Suppressor macrophage treated with lipopolysaccharide for 1 hour (primary cell): ENCODE measurements at regions not wholly inside any gene's neighbourhood (a gene's known extent, or its start where the extent isn't known, plus 50 kb on each side); places are given as distances from the start of the nearest gene placed in this dataset.

Source experiments
- DNase-seq, 3 donors: peaks; one replicate each; pipeline ENCODE4 v3.0.0-alpha.2; 2020 to 2022

DNA sequence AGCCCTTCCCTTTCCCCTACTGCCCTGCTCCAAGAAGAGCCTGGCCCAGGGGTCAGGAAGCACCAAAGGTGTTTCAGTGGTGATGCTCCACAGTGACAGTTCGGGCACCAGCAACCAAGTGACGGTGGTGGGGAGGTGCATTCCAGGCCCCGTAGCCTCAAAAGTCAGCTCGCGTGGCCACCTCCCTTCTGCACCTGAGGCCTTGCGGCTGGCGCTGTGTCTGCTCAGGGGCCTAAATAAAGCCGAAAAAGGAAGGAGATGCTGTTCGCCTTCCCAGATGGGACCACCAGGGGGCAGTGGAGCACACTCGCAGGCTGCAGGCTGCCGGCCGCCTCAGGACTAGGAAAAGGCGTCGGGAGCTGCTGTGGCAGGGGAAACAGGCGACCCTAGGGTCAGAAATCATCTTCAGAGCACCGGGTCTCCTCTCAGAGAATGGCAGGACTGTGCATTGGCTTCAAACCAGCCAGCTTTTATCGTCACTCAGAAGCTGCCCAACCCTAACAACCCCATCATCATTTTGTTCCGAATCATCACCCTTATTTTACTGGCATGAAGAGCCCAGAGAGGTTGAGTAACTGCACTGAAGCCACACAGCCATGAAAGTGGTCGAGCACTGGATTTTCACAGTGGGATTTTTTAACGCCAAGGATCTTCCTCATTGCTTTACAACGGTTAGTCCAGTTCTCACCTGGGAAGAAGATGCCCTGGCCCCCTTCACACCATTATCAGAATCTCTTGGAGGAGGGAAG lies 213.0 kb upstream of the CELF4 start:
- DNase-seq = peak; percentile 53 to 81 (median 61)

DNA sequence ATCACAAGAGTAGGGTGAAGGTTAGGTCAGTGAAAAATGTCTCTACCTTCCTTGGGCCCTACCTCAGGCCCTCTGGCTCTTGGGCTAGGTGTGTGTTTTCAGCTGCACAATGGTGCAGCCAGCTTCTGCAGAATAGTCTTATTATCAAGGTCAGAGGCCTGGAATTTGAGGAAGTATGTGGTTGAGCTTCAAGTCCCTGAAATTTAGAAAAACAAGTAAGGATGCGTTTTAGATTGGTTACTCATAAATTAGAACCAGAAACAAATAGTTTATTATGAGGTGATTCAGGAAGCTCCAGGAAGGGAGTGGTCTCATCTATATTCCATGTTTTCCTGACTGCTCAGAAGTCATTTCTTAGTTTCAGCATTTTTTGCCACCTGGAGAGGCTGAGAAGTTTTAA lies 204.2 kb upstream of the CELF4 start:
- DNase-seq = no peak

DNA sequence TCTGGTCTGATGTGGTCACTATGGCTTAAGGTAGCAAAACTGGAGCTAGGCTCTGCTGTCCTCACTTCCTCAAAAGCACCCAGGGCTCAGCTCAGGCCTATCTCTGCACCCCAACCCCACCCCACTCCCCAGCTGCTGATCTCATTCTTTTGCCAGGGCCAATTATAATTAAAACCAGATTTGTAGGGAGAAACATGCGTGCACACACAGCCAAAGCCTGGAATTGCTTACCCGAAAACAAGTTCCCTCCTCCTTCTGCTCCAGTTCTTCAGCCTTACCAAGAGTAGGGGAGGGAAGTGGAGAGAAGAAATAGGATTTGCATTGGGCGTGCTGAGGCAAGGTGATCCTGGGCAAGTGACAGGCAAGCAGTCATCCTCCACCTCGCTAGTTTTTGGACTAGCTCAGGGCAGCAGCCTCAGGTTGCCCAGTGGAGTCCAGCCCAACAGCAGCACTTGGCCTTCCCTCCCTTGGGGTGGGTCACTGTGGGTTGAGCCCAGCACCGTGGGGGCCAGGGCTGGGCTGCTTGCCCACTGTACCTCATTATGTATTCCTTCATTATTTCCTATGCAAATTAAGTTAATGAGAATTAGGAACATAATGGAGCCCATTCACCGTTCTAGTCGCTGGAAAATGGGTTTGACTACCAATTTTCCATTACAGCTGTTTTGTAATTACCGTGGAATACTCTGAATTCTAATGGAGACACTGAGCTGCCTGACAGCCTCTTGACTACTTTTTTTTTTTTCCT lies 199.1 kb upstream of the CELF4 start:
- no peak for DNase-seq

DNA sequence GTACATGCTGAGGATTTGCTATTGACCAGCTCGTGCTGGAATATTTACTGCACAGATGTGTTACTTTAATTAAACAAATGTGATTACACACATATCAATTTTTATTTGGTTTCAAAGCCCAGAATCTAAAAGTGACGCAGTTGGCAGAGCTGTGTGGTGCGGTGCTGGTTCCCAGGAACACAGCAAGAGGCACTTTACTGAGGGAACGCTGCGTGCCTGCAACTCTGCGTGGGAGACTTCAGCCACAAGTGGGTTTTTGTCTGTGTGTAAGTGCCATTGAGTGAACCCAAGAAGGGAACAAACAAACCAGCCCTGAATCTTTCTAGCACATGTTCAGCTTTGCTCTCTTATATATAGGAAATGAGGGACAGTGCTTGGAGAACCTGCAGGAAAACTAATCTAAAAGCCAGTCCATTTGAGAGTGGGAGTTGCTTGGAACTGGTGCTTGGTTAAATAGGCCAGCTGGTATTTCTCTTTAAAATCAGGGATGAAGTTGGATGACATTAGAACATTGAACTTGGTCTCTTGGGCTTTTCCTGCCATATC lies 196.6 kb upstream of the CELF4 start:
- DNase-seq = no peak

DNA sequence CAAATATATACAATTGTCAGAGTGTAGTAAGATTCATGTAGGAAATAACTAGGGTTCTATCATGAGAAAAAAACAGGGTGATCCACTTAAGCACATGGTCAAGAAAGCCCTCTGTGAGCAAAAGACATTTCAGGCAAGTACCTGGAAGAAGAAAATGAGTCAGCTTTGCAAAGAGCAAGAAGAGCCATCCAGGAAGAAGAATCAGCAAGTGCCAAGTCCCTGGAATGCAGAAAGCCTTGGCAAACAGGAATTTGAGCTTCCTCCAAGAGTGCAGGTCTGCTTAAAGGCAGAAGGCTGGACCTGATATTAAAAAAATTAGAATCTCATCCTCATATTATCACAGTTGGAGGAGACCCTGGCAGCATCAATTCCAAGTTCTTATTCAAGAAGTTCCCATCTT lies 188.5 kb upstream of the CELF4 start:
- DNase-seq = no peak

DNA sequence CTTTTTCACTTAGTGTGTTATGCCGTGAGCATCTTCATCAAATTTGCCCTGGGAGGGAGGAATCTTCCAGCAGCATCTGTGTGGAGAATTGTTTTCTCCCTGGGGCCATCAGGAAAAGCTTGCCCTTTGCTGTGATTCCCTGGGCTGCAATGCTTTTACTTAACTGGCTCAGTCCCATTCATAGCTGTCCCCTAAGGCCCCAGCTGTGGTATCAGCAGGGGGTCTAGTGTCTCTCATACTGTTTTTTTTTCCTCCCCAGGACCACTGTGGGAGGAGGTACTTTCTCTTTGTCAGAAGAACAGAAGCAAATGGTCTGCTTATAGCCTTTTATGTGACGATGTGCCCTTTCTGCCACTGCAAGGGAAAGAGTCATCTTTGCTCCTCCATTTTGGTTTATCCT lies 176.8 kb upstream of the CELF4 start:
- DNase-seq = no peak

DNA sequence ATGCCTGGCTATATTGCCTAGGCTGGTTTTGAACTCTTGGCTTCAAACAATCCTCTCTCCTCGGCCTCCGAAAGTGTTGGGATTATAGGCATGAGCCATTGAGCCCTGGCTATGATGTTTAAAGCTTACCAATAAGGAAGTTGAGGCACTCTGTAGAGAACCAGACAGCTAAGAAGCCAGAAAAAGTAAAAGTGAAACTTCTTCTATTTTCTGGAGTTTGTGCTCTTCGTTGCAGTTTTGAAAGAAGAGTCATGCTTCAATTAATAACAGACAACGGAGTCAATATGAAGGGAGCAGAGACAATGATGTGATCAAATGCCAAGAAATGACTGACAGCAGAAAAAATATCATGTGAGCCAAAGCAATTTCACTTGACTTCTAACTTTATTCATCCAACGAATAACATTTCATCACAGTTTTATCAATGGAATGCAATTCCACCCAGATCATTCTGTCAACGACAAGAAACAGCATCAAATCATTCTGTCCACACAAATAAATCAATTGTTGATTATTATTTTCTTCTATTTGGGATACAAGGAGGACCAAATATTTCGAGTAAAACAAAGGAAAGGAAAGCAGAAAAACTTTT lies 175.5 kb upstream of the CELF4 start:
- DNase-seq = no peak

DNA sequence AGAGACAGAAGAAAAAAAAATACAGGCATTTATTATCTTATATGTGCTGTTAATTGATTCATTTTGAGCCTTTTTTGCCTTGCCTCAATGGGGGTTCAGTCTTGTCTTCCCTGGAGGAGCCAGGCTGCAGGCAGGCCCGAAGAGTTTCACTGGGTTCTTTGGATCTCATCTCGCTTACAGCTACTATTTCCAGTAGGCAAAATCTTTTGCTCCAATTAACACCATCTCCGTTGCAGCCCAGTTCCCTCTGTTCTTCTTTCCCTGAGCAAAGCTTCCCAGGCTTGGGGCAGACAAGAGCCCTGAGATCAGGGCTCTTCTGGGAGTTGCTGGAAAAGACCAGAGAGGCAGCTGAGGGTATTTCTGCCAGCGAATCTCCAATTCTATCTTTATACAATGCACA lies 168.8 kb upstream of the CELF4 start:
- no peak for DNase-seq

DNA sequence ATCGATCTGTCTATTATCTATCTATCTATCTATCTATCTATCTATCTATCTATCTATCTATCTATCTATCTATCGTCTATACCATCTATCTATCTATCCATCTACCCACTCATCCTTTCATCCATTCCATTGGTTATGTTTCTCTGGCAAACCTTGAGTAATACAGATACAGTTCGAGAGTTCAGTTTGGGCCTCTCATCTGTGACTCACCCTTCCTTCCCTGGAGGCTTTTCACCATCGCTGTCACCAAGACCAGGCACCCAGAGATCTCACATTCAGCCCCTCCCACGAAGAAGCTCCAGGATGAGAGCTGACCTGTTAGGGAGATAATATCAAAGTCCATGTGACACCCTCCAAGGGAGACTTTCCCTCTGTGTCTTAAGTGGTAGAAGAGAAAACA lies 164.1 kb upstream of the CELF4 start:
- no peak for DNase-seq

DNA sequence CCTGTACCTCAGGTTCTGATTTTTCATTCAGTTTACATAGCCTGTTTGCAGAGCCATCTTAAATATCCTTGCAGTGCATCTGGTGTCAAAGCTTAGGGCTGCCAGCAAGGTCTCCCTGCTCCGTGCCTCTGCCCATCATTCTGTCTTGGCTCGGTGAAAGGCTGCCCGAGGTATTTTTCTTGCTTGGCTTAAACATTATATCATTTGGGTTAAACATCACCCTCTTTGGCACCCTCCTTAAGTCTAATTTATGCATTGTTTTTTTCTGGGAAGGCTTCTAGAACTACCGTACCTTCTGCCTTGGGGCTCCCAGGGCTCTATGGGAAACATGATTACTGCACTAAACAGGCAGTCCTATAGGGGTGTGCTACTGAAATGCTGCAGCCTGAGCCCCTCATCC lies 158.6 kb upstream of the CELF4 start:
- DNase-seq = no peak

DNA sequence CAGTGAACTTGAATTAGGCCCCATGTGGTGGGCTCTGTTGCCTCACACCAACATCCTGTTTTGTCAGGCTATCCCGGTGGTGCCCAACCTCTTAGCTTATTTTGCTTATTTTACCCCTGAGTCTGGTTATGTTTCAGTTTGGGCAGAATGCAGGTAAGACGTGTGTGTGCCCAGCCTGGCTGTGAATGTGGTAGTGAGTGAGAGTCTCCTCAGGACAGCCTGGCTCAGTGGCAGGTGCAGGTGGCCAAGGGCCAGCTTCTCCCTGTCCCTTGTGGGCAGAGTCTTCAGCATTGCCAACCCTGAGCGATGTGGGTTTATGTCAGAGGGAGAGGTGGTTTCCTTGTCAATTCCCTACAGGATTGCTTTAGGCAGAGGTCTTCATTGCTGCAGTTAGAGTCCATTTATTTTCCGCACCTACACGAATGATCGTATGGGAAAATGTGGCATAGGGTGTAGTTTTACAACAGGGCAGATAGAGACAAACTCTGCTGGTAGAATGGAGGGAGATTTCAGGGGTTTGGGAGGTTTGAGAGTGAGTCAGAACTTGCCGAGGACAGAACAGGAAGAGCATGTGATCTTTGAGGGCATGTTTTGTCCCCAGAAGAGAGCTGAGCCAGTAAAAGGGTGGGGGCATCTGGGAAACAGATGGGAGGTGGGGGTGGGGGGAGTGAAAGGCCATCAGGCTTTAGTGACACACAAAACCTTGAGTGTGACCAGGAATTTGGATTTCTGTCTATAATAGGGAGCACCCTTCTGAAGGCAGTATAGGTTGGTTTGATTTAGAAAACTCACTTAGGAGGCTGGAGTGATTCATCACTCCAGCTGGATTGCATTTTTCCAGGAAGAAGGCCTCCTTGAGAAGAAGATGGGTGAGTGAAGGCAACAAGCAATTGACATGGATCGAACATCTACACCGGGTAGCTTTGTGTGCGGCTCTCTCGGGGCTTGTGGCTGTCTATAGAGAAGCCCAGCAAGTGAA lies 156.2 kb upstream of the CELF4 start:
- DNase-seq = peak; percentile 68 to 76 (median 69)

DNA sequence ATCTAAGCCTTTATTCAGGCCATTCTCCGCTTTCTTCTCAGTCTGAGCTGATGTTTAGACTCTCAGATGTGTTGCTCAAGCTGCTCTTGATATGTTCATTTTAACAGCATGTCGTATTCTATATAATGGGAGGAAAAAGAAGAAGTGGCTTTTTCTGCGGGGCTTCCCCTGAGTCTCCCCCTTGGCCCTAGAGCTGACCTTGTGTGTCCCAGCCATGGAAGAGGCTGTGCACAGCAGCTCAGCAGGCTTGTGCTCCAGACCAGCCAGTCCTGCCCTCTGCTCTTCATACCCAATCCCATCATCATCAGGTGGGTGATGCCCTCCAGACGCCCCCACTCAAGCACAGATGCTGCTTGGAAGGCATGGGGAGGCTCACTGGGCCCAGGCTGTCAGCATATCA lies 155.1 kb upstream of the CELF4 start:
- DNase-seq = peak; percentile 78 to 83 (median 78)

DNA sequence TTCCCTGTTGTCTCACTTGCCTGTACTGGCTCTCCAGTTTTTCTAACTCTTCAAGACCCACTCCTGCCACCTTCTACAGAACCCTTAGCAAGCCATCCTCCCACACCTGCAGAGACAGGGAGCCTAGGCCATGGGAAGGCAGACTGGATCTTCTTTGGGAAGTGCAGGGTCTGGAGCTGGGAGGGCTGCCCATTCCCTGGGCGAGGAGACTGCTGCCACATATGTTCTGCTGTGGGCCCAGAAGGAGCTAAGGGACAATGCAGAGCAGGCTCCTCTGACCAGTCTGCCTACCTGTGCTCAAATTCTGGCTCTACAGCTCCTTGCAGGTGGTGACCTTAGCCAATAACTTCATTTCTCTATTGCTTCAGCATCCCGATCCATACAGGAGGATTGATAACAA lies 152.1 kb upstream of the CELF4 start:
- DNase-seq = no peak

DNA sequence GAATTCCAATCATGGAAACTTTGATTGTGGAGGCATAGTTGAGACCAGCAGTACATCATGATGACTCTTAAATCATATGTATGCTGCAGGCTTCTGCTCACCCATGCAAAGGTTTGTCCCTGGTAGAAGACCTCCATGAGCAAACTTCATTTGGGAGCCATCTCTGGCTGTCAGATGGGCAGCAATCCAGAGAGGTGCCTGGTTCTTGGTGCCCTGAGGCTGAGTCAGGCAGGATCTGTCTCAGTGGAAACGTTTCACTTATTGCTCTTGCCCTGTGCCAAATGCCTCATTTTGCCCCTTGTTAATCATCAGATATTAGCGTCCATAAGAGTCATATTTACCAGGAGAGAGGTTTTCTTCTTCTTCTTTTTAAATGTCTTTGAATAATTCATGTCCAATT lies 151.5 kb upstream of the CELF4 start:
- DNase-seq = peak; percentile 17 to 47 (median 33)

DNA sequence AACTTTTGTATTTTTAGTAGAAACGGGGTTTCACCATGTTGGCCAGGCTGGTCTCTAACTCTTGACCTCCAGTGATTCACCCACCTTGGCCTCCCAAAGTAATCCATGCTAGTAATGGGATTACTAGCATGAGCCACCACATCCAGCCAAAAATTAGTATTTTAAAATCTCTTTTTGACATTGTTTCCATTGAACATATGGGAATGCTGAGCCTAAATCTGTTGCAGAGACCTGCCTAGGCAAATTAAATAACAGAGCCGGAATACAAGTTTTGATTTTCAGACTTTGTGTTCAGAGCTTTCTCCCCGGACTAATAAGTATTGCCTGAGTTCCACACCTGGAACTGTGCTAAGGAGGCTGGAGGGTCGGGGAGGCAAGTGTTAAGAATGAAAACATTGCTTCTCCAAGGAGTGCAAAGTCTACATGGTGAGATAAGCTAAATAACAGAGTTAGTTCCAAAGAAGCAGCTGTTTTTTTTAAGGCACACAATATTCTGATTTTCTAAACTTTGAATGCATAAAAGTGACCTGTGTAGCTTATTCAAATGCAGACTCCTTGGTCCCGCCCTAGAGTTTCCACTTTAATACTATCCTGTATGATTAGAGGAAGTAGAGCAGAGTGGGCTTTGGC lies 150.6 kb upstream of the CELF4 start:
- no peak for DNase-seq

DNA sequence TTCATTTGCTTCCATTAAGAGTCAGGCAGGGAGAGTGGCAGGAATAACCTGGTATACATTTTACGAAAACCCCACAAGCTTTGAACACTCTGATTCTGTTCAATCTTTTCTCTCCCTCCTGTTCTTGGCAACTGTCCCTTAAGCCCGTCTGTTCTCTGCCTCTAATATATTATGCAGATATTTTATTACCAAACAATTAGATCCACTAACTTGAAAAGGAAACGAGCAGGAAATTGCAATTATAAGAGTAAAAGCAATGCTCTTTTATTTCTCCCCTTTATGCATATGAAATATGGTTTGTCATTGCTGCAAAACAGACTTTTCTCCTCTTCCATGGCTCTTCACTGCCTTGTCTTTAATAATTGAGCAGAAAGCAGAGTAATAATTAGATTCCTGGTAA lies 149.1 kb upstream of the CELF4 start:
- no peak for DNase-seq

DNA sequence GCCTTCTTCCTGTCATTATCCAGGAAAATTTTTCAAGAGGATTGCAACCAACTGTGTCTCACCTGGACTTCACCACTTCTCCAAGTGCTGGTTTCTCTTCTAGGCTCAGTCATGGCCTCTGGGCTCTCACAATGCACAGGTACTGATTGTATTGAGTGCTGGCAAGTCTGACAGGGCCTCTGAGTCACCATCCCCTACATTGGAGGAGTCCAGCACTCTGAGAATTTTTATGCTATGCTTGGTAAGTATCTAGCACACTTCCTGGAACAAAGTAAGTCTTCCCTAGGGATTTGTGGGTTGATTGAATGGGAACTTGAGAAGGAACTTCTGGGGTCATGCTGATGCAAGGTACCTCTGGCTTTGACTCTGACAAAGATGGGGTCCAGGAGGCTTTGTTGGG lies 147.2 kb upstream of the CELF4 start:
- DNase-seq = no peak

DNA sequence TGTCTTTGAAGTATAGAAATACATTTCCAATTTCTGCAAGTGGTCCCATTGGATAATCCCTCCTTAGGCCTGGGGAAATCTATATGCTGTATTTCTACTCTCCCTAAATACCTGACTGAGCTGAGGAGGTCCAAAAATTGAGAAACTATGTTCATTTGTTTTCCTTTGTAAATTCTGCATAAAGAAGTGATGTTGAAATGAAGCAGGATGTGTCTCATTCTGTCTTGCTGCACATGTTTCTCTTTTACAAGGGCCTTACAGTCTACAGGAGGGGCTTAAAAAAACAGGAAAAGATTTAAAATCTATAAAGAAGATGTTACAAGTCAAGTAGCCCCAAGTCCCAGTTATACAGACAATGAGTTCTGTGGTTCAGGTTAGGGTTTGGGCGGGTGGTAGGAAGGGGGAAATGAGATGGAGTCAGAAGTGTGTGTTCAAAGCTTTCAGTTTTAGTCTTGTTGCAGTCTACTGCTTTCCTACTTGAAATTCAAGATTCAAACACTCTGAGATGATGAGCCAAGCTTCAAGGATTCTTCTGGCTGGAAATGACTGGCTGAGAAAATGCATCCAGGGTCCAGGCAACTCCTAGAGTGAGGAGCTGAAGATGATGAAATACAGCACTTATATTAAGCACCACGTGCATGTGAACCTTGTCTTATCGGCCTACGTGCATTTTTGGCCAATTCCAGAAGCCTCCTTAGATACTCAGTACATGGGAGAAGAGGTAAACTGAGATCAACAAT lies 146.3 kb upstream of the CELF4 start:
- DNase-seq = no peak

DNA sequence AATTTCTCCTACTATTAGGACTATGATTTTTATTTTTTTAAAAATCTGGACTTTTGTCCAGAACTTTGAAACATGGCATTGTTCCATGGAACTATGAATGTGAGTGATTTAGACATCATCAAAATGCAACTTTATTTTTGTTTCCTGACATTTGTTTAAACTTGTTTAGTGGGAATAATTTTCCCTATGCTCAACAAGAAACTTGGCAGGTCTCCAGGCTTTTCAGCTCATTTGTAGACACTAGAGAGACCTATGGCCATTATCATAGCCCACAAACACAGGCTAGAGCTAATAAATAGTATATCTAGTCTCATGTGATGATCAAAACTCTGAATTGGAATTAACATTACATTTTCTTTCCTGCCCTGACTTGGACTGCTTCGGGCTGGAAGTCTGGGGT lies 145.1 kb upstream of the CELF4 start:
- no peak for DNase-seq

DNA sequence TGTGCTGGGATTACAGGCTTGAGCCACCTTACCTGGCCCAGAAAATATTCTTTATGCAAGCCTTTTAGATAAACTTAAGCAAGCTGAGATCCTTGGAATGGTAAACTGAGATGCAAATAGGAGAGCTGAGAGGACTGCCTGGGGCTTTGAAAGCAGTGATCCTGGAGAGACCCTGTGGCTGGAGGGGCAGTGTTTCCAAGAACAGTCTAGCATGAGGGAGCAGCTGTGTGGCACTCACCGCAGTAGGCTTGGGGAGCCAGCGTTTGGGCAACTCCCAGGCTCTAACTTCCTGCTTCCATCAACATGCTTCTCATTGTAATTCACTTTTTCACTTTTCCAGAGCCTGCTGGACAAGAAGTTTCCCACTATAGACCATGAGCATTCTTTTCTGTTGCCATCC lies 144.1 kb upstream of the CELF4 start:
- no peak for DNase-seq

DNA sequence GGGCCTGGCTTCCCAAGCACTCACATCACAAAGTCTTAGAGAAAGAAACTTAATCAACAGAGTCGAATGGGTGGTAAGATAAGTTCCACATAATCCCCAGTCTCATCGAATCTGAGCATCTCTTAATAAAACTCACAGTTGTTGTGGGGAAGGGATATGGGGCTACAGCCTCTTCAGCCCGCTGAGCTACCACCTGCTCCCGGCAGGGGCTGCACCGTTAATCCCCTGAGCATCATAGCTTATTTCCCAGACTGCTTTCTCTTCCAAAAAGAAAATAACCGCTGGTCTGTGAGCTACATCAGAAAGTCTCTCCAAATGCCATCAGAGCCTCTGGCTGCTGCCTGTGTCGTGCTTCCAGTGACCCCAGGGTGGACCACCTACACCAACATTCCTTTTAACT lies 139.4 kb upstream of the CELF4 start:
- DNase-seq = no peak

DNA sequence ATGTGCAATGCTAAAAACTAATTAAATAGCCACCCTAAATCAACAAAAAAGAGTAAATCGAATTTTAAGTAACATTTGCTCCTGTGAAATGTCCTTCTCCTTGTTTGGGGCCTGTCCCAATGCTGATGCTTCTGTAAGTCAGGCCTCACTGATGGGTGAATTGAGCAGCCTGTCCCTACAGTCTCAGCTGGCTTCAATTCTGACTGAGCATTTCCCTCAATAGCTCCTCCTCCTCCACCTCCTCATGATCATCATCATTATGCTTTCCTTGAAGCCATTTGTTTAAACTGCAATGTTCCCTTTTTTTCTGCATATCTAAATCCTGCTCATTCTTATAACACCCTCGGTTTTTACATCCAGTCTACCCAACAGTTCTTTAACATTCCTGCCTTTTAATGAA lies 137.2 kb upstream of the CELF4 start:
- no peak for DNase-seq
